GM12891 (cell line): ENCODE measurements at regions not wholly inside any gene's neighbourhood (a gene's known extent, or its start where the extent isn't known, plus 50 kb on each side); places are given as distances from the start of the nearest gene placed in this dataset.
"Not testable (repeated sequence)": the region's sequence is repeated elsewhere in the genome, so short reads cannot be mapped to it uniquely, and the experiment has no call there.

Source experiments
- DNase-seq: peaks from one replicate; pipeline ENCODE4 v3.0.0; 2011; ENCODE audit warnings: low spot score; ENCODE audit not compliant: insufficient read length
- FAIRE-seq: peaks from 2 replicates; lab custom pipeline; 2011; peaks lifted over from hg19 to GRCh38; lab: Jason Lieb, UNC
- PAX5 ChIP-seq: IDR thresholded peaks from 2 replicates; pipeline ENCODE4 v1.6.1; 2011; ENCODE audit warnings: low read length, moderate library complexity, mild to moderate bottlenecking; ENCODE audit not compliant: insufficient read depth, severe bottlenecking
- POLR2A ChIP-seq: IDR thresholded peaks from 2 replicates; pipeline ENCODE4 v1.6.1; 2011; ENCODE audit warnings: low read depth, low read length, control low read depth
- POLR2AphosphoS5 ChIP-seq: IDR thresholded peaks from 2 replicates; pipeline ENCODE4 v1.6.1; 2011; ENCODE audit warnings: low read depth, low read length, control low read depth
- POU2F2 ChIP-seq: IDR thresholded peaks from 2 replicates; pipeline ENCODE4 v1.6.1; 2011; ENCODE audit warnings: low read depth, mild to moderate bottlenecking, control low read depth, low read length, moderate library complexity
- SPI1 ChIP-seq: IDR thresholded peaks from 2 replicates; pipeline ENCODE4 v1.6.1; 2011; ENCODE audit warnings: low read depth, low read length, control low read depth
- TAF1 ChIP-seq: IDR thresholded peaks from 2 replicates; pipeline ENCODE4 v1.6.1; 2011; ENCODE audit warnings: low read depth, low read length, control low read depth

DNA sequence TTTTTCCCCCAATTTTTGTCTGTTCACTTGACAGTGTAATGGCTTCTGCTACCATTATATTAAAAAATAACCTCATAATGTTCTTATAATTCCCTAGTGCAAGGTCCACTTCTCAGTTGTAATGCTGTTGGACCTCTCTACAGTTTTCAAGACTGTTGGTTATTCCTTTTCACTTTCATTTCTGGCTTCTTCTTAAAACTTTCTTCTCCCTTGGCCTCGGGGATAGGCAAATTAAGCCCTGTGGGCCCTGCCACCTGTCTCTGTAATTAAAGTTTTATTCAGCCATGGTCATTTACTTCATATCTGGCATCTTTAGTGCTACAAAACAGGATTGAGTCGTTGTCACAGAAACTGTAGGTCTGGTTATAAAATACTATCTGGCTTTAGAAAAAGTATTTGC is 313.5 kb downstream of the KLF12 start:
- DNase-seq (no peak), FAIRE-seq (no peak)

DNA sequence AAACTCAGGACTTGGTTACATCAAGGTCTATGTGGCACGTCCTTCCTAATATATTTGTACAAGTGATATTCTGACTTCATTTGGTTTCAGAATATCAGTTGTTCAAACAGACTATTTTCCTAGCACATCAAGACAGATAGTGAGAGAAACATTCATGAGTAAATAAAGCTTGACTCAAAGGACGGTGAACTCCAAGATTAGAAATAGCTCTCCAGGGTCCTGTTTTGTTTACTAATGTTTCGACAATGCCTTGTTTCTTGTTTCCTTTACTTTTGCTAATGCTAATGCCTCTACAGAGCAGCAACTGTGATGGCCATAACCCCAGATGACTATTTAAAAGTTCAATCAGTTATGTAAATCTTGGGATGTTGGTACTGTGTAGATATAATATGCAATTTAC is 313.9 kb downstream of the KLF12 start:
- FAIRE-seq: no peak
- DNase-seq: no peak
- no peak for TF ChIP-seq POLR2A
- TF ChIP-seq POU2F2: no peak
- TF ChIP-seq PAX5: no peak
- no peak for TF ChIP-seq POLR2AphosphoS5

More for the DNA sequence above, 313.5 kb downstream of the KLF12 start:
- no peak for TF ChIP-seq SPI1
- TF ChIP-seq POLR2A: no peak
- no peak for TF ChIP-seq POU2F2
- TF ChIP-seq POLR2AphosphoS5: no peak
- TF ChIP-seq TAF1: no peak
- TF ChIP-seq PAX5: no peak

DNA sequence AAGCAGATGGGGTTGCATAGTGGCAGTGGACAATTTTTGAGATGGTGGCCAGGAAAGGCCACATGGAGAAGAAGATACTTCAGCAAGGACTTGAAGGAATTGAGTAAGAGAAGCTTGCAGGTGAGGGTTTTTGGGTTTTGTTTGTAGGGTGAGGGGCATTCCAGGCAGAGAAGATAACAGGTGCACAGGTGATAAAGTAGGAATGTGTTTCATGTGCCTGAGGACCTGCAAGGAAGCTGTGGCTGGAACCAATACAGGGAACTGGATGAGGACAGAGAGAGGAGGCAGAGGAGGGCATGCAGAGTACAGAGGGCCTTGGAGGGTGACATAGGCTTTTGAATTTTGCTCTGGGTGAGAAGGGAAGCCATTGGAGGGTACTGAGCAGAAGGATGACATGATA is 314.5 kb downstream of the KLF12 start:
- DNase-seq (no peak), FAIRE-seq (no peak)
- no peak for TF ChIP-seq PAX5
- TF ChIP-seq TAF1: no peak
- no peak for TF ChIP-seq POLR2AphosphoS5
- no peak for TF ChIP-seq SPI1
- TF ChIP-seq POLR2A: no peak
- no peak for TF ChIP-seq POU2F2

DNA sequence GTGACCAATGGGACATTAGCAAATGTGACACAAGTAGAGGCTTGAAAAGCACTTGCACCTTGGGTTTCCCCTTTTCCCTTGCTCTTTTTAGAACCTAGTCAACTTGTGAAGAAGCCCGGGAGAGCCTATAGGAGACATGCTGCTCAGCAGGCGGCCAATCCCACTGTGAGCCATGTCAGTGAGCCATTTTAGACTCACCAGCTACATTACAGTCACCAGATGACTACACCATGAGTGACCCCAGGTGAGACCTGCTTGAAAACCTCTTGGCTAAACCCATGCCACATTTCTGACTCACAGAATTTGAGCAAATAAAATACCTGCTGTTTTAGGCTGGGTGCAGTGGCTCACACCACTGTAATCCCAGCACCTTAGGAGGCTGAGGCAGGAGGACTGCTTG is 317.5 kb downstream of the KLF12 start:
- FAIRE-seq: no peak

DNA sequence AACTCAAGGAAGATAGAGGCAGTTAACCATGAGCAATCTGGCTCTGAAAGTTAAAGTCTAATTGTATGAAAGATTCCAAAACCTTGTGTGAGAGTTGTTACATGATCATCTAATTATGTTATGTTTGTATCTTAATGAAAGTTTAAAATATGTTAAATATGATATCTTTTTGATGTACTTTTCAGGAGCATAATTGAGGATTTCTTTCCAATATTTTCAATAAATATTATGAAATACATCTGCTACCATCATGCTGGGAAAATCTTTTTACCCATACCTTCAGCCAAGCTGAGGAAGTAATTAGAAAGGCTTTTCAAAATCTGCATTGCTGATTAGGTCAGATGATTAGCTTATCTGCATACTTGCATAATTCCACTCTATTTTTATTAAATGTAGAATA is 318.4 kb downstream of the KLF12 start:
- no peak for TF ChIP-seq SPI1
- no peak for TF ChIP-seq TAF1
- no peak for TF ChIP-seq POLR2AphosphoS5
- no peak for TF ChIP-seq PAX5
- no peak for TF ChIP-seq POU2F2
- no peak for TF ChIP-seq POLR2A
- FAIRE-seq: no peak

More for the DNA sequence above, 317.5 kb downstream of the KLF12 start:
- TF ChIP-seq TAF1: no peak
- TF ChIP-seq PAX5: no peak
- no peak for TF ChIP-seq POU2F2
- no peak for TF ChIP-seq SPI1
- no peak for TF ChIP-seq POLR2A
- TF ChIP-seq POLR2AphosphoS5: no peak
- DNase-seq: no peak

DNA sequence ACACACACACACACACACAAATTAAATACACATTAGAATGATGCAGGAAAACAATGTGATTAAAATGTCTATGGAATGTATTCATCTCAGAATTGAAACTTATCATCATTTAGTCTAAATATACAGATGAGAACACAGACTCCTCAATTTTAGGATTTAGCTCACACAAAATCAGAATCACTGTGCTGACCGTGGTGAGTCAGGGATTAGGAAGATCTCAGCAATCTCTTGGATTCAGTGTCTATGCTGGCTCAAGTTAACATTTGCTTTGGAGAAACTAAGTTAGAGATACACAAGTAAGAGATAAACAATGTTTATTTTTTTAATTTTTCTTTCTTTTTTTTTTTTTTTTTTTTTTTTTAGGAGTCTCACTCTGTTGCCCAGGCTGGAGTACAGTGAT is 323.6 kb downstream of the KLF12 start:
- no peak for DNase-seq
- no peak for FAIRE-seq

More for the DNA sequence above, 318.4 kb downstream of the KLF12 start:
- DNase-seq: no peak

DNA sequence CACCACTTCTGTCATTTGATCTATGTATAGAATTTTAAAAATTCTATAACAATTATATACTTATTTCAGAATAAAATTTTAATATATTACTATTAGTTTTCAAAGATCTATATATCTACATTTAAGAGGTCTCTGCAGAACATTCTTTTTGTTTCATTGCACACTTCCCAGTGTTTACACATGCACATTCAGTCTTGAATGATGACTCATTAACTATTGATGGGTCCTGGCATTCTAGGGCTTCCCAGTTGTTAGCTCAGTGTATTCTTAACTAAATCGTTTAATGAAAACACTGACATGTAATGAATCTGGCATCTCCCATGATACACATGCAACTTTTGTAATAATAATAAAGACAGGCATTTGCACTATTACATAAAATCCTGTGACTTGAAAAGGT is 324.6 kb downstream of the KLF12 start:
- FAIRE-seq (no peak), DNase-seq (no peak)
- TF ChIP-seq SPI1 (no peak), TAF1 (no peak), POU2F2 (no peak), POLR2A (no peak), POLR2AphosphoS5 (no peak), PAX5 (no peak)

More for the DNA sequence above, 323.6 kb downstream of the KLF12 start:
- TF ChIP-seq TAF1 (no peak), PAX5 (no peak), POLR2AphosphoS5 (no peak), SPI1 (no peak), POLR2A (no peak), POU2F2 (no peak)

DNA sequence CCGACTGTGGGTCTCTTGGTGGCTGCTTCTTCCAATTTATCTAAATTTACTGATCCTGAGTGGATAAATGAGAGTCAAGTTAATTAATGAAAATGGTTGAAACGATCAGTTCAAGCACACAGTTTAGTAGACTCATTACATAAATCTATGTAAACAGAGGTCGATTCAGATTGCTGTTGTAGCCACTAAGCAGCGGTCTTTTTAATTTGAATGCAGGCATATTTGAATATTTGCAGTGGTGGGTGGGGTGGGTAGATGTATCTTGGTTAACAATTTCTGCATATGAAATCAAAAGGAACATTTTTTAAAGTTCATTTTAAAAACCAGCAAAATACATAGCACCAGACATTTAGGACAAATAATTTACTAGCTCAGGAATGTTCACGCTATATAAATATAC is 325.9 kb downstream of the KLF12 start:
- DNase-seq (no peak), FAIRE-seq (no peak)
- TF ChIP-seq POLR2AphosphoS5: no peak
- TF ChIP-seq TAF1: no peak
- TF ChIP-seq SPI1: no peak
- no peak for TF ChIP-seq POU2F2
- no peak for TF ChIP-seq PAX5
- no peak for TF ChIP-seq POLR2A

DNA sequence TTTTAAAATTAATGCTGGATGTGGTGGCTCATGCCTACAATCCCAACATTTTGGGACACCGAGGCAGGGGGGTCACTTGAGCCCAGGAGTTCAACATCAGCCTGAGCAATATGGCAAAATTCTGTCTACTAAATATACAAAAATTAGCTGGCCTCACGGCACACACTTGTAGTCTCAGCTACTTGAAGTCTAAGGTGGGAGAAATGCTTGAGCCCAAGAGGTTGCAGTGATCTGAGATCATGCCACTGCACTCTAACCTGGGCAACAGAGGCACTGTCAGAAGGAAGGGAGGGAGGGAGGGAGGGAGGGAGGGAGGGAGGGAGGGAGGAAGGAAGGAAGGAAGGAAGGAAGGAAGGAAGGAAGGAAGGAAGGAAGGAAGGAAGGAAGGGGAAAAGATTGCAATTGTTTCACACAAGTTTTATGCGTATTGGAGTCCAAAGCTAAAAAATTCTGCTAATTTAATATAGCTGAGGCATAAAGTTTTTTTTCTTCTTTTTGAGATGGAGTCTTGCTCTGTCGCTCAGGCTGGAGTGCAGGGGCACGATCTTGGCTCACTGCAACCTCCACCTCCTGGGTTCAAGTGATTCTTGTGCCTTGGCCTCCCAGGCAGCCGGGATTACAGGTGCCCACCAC is 328.8 kb downstream of the KLF12 start:
- DNase-seq, FAIRE-seq: not testable (repeated sequence)

DNA sequence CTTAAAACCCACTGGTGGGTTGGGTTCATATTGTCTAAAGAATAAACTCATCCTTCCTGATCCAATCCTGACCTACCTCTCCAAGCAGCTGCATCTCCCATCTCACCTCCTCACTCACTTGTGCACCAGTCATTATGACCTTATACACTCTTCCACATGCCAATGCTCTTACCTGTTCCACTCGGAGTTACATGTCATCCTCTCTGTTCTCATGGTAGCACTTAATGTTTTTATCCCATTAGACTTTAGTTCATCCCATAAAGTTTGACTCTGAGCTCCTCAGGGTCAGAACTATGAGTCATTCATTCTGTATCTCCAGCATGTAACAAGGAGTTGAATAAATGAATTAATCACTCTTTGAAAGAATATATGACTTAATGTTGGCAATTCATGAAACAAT is 330.2 kb downstream of the KLF12 start:
- TF ChIP-seq POLR2AphosphoS5 (no peak), POU2F2 (no peak), SPI1 (no peak), PAX5 (no peak), POLR2A (no peak)
- no peak for DNase-seq
- no peak for FAIRE-seq
